ENCODE measurements at regions not wholly inside any gene's neighbourhood (a gene's known extent, or its start where the extent isn't known, plus 50 kb on each side); places are given as distances from the start of the nearest gene placed in this dataset.

- ChIA-PET CTCF (no interaction called here), POLR2A (ENCODE audit: low non-redundant PET) (no interaction called here)
- Histone ChIP-seq H3K36me3 (ENCODE audit: insufficient read depth, low read length, poor library complexity, severe bottlenecking) (no peaks in the 10 kb centered on the region), H3K4me3 (ENCODE audit: low read depth, low read length, poor library complexity, severe bottlenecking) (no peak overlapping the region), H3K4me1 (ENCODE audit: insufficient read depth, low read length, poor library complexity, severe bottlenecking) (no peaks in the 10 kb centered on the region), H3K27me3 (replicated peaks; ENCODE audit: insufficient read depth, low read depth, low read length, poor library complexity) (peaks cover 51% of the 10 kb centered on the region), H3K27ac (ENCODE audit: low read depth, low read length, poor library complexity, severe bottlenecking) (no peak overlapping the region), H3K9me3 (ENCODE audit: low read depth, low read length, poor library complexity, severe bottlenecking) (no peaks in the 10 kb centered on the region)
- no peak for TF ChIP-seq EZH2 (IDR thresholded peaks at IDR 0.05; ENCODE audit: borderline replicate concordance, low read depth, low read length, poor library complexity, severe bottlenecking)
- no peak for TF ChIP-seq CTCF (conservative IDR thresholded peaks at IDR 0.05; ENCODE audit: low read depth, low read length)
- intact Hi-C loops (cut with micrococcal nuclease; ENCODE audit: unreplicated experiment): no loop called here
- no TSS peak for BruUV-seq (replicated peaks)
- no peak for DNase-seq (ENCODE audit: low spot score)
Observed at GRCh38 chr7:12984117-12984516, 296.7 kb downstream of the ARL4A start.

- ChIA-PET CTCF (no interaction called here), POLR2A (ENCODE audit: low non-redundant PET) (no interaction called here)
- H3K27me3 ChIP-seq (replicated peaks; ENCODE audit: insufficient read depth, low read depth, low read length, poor library complexity): peaks cover 43% of the 10 kb centered on the region
- H3K9me3 ChIP-seq (ENCODE audit: low read depth, low read length, poor library complexity, severe bottlenecking): no peaks in the 10 kb centered on the region
- TF ChIP-seq CTCF (conservative IDR thresholded peaks at IDR 0.05; ENCODE audit: low read depth, low read length): no peak
- TF ChIP-seq EZH2 (IDR thresholded peaks at IDR 0.05; ENCODE audit: borderline replicate concordance, low read depth, low read length, poor library complexity, severe bottlenecking): no peak
- intact Hi-C loops (cut with micrococcal nuclease; ENCODE audit: unreplicated experiment): no loop called here
- no peaks in the 10 kb centered on the region for H3K36me3 ChIP-seq (ENCODE audit: insufficient read depth, low read length, poor library complexity, severe bottlenecking)
- H3K27ac ChIP-seq (ENCODE audit: low read depth, low read length, poor library complexity, severe bottlenecking): no peak overlapping the region
- no peaks in the 10 kb centered on the region for H3K4me1 ChIP-seq (ENCODE audit: insufficient read depth, low read length, poor library complexity, severe bottlenecking)
- no TSS peak for BruUV-seq (replicated peaks)
- no peak for DNase-seq (ENCODE audit: low spot score)
- H3K4me3 ChIP-seq (ENCODE audit: low read depth, low read length, poor library complexity, severe bottlenecking): no peak overlapping the region
Observed at GRCh38 chr7:12985228-12985627, 297.8 kb downstream of the ARL4A start.

- DNase-seq (ENCODE audit: low spot score): no peak
- POLR2A ChIA-PET (ENCODE audit: low non-redundant PET): no interaction called here
- Histone ChIP-seq H3K27me3 (replicated peaks; ENCODE audit: insufficient read depth, low read depth, low read length, poor library complexity) (peaks cover 43% of the 10 kb centered on the region), H3K4me3 (ENCODE audit: low read depth, low read length, poor library complexity, severe bottlenecking) (no peak overlapping the region), H3K4me1 (ENCODE audit: insufficient read depth, low read length, poor library complexity, severe bottlenecking) (no peaks in the 10 kb centered on the region), H3K9me3 (ENCODE audit: low read depth, low read length, poor library complexity, severe bottlenecking) (no peaks in the 10 kb centered on the region), H3K36me3 (ENCODE audit: insufficient read depth, low read length, poor library complexity, severe bottlenecking) (no peaks in the 10 kb centered on the region), H3K27ac (ENCODE audit: low read depth, low read length, poor library complexity, severe bottlenecking) (no peak overlapping the region)
- BruUV-seq (replicated peaks): no TSS peak
- CTCF ChIA-PET: no interaction called here
- intact Hi-C loops (cut with micrococcal nuclease; ENCODE audit: unreplicated experiment): no loop called here
- TF ChIP-seq EZH2 (IDR thresholded peaks at IDR 0.05; ENCODE audit: borderline replicate concordance, low read depth, low read length, poor library complexity, severe bottlenecking) (no peak), CTCF (conservative IDR thresholded peaks at IDR 0.05; ENCODE audit: low read depth, low read length) (no peak)
Observed at GRCh38 chr7:12985752-12986151, 298.3 kb downstream of the ARL4A start.
